HG03521 (cell line): ENCODE measurements at regions not wholly inside any gene's neighbourhood (a gene's known extent, or its start where the extent isn't known, plus 50 kb on each side); places are given as distances from the start of the nearest gene placed in this dataset.

Source experiments
- ATAC-seq: cut with Tn5 transposase; IDR thresholded peaks from one replicate; pipeline ENCODE4 v1.9.1; 2021; ENCODE audit warnings: mild to moderate bottlenecking, moderate library complexity; ENCODE audit not compliant: unreplicated experiment

DNA sequence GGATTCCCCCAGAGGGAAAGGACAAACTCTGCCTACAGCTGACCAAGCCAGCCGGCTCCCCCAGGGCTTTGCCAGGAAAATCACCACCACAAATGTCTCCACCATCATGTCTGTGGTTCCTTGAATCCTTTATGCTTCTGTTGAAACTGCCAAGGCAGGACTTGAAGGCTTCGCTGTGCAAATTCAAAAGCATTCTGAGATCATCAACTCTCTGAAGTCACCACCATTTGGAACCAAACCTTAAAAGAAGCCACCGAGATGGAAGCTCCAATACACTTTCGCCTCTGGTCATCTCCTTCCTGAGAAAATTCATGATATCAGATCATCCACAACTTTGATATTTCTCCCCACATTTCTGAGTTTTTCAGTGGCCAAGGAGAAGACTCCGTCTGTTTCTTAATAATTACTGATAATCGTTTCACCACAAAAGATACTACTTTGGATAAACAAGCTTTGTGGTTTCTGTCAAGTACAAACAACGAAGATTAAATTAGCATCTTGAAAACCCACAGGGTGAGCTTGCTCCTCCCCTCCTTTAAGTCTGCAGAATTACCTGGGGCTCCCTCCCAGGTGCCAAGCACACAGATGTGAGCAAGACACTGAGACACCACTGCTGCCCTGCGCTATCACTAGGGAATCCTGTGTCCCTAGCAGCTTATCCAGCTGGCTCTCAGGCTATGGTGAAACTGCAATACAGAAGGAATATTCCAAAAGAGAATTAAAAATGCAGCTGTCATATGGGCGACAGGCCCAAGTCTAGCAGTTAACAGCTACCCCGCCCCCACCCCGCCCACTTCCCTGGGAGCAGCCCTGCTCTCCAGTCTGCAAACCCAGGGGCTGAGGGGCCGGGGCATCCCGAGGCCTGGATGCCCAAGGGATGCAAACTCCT lies 125.0 kb upstream of the TBL1X start:
- no peak for ATAC-seq

DNA sequence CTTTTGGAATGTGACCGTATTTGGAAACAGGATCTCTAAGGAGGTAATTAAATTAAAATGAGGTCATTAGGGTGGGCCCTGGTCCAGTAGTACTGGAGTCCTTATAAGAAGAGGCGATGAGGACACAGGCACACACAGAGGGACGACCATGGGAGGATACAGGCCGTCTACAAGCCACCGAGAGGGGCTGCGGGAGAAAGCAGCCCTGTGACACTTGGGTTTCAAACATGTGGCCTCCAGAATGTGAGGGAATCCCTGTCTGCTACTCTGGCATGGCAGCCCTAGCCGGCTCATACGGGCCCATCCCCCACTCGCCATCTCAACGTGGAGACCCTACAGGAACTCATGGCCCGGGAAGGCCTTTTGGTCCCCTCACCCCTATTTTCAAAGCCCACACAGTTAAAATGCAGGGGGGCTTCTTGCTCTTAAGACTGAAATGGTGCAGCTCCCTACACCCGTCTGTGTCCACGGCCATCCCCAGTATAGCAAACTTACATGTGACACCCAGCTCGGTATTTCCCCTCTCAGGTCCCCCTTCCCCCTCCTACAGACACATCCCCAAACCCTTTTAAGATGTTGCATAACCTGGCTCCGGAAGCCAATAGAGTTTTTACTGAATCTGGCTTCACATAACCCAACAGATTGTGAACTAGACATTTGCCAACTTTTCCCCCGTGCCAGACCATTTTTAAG lies 124.1 kb upstream of the TBL1X start:
- ATAC-seq: peak; percentile 41

DNA sequence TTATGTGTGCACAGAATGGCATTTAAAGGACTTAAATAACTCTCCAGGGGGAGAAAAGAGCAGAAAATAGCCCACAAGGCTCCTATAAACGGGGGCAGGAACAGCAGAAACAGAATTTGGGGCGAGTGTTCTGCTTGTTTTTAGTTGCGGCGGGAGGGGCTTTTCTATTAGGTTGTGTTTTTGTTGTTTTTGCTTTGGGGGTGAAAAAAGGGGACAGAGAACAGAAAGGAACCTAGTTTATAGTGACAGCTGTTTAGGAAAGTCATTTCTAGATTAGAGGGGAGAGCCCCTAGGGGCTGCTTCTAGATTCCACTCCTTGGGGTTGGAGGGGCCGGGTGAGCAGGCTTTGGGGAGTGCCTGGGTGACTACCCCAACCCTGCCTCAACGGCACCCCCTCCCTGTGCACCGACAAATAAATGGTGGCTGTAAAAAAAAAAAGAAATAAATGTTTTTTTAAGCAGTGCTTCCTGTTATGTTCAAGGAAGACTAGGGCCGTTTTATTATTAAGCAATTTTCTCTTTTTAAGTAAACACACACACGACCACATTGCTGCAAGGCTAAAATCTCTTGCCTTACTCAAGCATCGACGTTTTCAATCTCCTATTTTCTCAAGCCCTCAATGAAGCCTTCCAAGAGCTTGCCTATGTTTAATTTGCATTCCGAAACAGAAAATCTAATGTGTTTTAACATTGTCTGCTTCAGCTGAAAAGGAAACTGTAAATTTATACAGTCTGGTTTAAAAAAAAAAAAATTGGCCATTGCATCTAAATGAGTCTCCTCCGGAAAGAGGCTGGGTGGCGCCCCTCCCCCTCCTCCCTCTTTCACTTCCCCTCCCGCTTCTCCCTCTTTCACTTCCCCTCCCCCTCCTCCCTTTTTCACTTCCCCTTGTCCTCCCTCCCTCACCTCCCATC lies 123.3 kb upstream of the TBL1X start:
- ATAC-seq: peak; percentile 78

DNA sequence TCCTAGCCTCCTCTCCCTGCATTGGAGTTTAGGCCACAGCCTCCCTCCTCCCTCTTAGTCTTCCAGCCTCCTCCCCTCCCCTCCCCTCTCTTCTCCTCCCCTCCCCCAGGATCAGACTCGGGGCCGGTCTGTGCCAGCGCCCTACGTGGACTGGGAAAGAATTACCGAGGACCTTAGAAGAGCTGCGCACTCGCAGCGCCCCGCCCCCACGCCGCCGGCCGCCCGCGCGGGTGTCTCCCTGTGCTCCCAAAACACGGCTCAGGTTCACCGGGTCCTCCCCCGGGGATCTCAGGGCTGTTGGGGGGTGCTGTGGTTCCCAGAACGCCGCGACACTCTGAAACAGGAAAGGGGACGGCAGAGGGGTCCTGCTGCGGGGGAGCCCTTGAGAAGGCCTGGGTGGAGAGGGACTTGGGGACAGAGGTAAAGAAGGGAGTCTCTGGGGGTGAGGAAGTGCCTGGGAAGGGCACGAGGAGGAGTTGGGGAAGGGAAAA lies 122.3 kb upstream of the TBL1X start:
- ATAC-seq: no peak

- ATAC-seq: no peak
These were observed 120.9 kb upstream of the TBL1X start for GRCh38 chrX:9343971-9344370.

DNA sequence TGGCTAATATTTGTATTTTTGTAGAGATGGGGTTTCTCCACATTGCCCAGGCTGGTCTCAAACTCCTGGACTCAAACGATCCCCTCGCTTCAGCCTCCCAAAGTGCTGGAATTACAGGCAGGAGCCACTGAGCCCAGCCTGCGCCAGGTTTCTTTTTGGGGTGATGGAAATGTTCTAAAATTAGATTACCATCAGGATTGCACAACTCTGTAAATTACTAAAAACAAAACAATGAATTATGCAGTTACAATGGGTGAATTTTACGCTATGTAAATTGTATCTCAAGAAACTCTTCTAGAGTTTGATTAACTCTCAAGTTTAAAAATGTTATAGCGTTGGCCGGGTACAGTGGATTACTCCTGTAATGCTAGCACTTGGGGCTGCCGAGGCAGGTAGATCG lies 118.9 kb upstream of the TBL1X start:
- no peak for ATAC-seq

DNA sequence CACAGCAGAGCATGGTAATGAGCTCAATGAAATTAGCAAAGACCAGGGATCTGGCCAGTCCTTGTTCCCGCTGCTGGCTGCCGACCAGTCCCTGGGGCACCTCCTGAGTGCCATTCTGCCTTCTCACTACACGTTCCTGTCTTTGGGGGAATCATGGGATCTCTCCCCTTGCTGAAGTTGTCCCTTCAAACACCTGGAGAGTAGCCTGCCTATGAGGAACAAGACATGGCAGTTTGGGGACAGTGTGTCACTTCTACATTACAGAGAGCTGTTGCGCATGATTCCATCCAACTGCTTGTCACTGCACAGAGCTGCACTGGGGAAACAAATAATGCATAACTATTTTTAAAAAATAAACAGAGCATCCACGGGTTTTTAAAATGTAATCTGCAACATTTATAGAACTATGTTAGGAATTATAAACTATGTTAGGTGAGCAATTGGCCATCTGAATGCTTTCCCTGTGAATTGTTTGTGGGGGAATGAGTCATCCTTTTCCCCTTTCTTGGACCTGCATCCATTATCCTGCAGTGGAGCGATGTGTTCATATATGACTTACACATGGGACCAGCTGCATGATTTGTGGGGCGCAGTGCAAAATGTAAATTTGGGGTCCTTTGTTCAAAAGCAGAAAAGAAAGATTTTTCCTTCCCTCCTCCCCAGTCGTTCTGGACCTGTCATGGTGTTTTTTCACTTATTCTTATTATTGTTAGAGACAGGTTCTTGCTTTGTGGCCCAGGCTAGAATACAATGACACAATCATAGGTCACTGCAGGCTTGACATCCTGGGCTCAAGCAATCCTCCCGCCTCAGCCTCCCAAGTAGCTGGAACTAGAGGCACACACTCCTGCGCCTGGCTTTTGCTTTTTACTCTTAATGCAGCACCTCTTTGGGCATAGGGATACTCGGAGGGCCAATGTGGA lies 115.0 kb upstream of the TBL1X start:
- ATAC-seq: no peak

- no peak for ATAC-seq
These were observed 113.7 kb upstream of the TBL1X start for GRCh38 chrX:9351126-9351525.

DNA sequence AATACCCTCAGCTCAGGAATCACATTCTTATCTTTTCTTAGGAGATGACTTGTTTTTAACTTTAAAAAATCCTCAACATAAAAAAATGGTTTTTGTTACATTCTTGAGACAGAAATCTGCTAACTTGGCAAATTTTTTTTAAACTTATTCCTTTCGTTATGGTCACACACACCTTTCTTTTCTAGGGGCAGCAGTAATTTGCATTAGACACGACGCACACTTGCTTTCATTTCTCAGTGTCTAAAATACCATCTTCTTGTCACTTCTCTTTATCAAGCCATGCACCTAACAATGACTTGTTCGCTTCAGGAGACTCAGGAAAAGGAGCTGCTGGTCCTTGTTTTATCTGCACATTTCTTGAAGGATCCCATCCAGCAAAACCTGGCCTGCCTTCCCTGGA lies 112.6 kb upstream of the TBL1X start:
- ATAC-seq: peak; percentile 46

DNA sequence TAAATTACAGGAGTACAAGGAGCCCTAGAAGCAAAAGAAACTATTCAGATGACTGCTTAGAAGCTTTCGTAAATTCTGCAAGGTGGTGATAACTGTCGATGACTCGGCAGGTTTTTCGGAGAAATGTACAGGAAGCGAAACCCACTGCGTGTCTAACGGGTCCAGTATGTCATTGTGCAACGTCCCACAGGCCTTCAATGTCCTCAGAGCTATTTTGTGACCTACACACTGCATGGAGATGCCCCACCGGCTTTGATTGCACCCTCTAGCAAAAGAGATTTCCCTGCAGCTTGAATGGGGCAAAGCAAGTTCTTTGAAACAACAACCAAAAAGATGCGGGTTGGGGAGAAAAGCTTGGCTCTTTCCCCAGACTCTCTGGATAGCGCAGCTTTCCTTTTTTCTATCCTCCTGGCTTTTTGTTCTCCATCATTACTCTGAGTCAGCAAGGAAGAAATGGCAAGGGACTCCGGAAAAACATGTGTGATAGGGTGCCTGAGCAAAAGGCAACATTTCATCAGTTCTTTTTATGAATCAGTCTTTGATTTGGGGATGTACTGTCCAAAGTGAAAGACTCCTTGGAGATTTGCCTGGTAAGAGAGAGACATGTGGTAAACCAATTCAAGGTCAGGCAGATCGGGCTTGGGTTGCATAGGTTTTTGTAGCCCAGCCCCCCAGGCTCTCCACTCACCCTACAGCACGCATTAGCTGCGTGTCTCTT lies 112.0 kb upstream of the TBL1X start:
- ATAC-seq: peak; percentile 72

DNA sequence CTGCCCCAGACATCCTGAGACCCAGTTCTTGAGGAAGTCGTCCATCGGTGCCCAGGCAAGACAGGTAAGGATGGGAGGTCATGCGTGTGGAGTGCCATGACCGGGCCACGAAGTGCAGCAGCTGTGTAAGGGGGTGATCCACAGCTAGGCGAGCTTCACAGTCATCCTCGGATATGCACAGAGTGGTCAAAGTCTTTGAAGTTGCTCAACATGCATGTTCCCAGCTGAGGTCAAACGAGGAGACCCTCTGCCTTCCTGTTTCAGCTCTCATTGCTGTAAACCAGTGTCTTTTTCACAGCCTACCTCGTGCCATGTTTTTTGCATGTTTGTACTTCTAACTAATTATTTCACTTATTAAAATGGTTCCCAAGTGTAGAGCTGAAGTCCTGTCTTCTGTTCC lies 109.9 kb upstream of the TBL1X start:
- no peak for ATAC-seq

GRCh38 chrX:9355739-9356138 lies 109.1 kb upstream of the TBL1X start:
- no peak for ATAC-seq

DNA sequence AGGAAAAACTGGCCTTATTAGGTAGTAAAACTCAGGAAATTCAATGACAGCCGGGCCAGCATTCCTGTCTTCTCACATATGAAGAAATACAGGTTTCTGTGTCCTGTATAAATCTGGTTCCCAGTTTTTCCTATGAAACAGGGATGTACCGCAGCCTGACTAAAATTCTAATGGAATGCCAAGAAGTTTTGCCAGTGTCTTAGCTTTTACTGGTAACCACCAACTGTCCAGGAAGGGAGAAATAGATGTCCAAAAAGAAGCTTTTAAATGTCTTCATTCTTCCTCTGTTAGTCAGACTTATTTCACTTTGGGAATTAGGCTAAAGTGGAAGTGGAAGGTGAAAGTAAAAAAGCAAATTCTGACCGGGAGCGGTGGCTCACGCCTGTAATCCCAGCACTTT lies 108.0 kb upstream of the TBL1X start:
- ATAC-seq: no peak

GRCh38 chrX:9357518-9358114 lies 107.2 kb upstream of the TBL1X start:
- no peak for ATAC-seq

GRCh38 chrX:9362363-9362928 lies 102.4 kb upstream of the TBL1X start:
- no peak for ATAC-seq

- ATAC-seq: no peak
These were observed 97.4 kb upstream of the TBL1X start for GRCh38 chrX:9367421-9367820.

DNA sequence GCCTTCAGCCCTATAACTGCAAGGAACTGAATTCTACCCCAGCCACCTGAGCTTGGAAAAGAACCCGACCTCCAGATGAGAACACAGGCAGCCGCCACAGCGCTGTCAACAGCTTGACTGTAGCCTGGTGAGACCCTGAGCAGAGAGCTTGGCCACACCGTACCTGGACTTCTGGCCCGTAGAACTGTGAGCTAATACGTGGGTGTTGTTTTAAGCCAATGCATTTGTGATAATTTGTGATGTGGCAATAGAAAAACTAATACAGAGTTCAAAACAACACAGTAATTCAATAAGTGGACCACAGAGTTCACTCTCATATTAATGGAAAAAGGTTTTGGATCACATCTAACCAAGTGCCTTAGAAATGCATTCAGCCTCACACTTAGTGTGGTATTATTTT lies 96.6 kb upstream of the TBL1X start:
- no peak for ATAC-seq

DNA sequence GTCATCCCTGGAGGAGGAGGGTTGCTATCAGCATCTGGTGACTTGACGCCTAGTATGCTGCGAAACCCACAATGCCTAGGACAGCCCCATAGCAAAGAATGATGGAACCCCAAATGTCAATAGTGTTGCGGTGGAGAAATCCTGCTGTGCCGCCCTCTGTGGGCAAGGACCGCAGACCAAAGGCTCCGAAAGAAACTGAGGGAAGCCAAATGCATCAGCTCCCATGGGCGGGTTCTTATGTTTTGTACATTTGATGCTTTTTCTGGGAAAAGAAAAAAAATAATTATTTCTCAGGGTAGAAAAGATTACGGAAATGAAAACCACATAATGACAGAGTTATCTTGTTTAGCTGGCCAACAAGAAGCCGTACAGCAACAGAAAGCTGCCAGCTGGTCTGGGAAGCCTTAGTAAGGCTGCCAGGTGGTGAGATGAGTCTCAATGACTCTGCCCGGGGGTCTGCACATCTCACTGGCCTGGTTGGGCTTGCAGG lies 95.0 kb upstream of the TBL1X start:
- no peak for ATAC-seq

DNA sequence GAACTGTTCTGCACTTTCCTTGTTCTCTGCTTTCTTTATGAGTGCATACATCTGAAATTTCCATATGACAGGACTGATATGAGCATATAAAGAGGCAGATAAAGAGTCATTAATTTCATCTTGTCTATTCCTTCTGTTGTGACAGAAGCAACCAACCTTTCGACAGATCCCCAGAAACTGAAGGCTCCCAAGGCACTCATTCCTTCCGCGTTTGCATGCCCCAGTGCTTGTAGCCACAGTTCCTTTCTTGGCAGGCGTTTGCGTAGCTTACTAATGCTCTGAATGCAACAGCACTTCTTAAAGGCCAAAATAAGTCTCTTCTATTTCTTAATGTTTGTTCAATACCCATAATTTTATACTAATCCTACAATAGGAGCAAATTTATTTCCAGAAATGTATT lies 94.0 kb upstream of the TBL1X start:
- no peak for ATAC-seq
